GM10248 (cell line): ENCODE measurements at regions not wholly inside any gene's neighbourhood (a gene's known extent, or its start where the extent isn't known, plus 50 kb on each side); places are given as distances from the start of the nearest gene placed in this dataset.

ENCODE experiments used
- CTCF ChIA-PET: fragments of 300-600 bp; sonication (Branson Sonifier 250); formaldehyde crosslinking; extraction: SDS; loops from one replicate; lab custom pipeline; 2021; ENCODE audit warnings: antibody characterized with exemption; lab: Yijun Ruan, JAX
- POLR2A ChIA-PET: fragments of 350-650 bp; sonication (Branson Sonifier 250); formaldehyde crosslinking; extraction: SDS; loops from one replicate; lab custom pipeline; 2020; ENCODE audit warnings: antibody characterized with exemption; lab: Yijun Ruan, JAX
- DNase-seq: peaks from one replicate; pipeline ENCODE4 v3.0.0; 2012; ENCODE audit errors: extremely low spot score
- TF ChIP-seq, protein P1 (sequence below): IDR thresholded peaks from 2 replicates; pipeline ENCODE4 v1.5.1; 2012; ENCODE audit warnings: mild to moderate bottlenecking, low read depth; ENCODE audit errors: extremely low read depth, missing control alignments, control extremely low read depth

- TF ChIP-seq, protein P1, sequence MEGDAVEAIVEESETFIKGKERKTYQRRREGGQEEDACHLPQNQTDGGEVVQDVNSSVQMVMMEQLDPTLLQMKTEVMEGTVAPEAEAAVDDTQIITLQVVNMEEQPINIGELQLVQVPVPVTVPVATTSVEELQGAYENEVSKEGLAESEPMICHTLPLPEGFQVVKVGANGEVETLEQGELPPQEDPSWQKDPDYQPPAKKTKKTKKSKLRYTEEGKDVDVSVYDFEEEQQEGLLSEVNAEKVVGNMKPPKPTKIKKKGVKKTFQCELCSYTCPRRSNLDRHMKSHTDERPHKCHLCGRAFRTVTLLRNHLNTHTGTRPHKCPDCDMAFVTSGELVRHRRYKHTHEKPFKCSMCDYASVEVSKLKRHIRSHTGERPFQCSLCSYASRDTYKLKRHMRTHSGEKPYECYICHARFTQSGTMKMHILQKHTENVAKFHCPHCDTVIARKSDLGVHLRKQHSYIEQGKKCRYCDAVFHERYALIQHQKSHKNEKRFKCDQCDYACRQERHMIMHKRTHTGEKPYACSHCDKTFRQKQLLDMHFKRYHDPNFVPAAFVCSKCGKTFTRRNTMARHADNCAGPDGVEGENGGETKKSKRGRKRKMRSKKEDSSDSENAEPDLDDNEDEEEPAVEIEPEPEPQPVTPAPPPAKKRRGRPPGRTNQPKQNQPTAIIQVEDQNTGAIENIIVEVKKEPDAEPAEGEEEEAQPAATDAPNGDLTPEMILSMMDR, result no peak
- DNase-seq, result no peak
- POLR2A ChIA-PET, result no interaction called here
- CTCF ChIA-PET, result no interaction called here
These were observed 239.7 kb downstream of the HLX start for GRCh38 chr1:221118938-221119320.

DNA sequence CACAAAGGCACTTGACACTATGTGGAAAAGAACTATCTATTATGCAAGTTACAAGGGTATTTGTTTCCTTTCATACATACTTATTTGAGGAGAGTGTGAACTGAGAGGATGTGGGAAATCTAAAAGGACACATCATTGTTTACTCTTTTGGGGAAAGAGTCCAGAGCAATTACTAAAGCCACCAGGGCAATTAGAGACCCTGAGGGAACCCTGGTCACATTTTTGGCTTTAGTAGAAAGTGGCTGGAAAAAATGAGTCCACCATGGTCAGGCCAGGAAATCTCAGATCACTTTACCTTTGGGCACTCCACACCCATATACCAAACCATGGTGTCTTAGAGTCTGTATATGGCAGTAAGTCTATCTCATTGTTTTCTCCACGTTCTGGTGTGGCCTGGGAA lies 243.3 kb downstream of the HLX start:
- ChIA-PET CTCF (interaction anchor here (0.8 to 1.3 kb wide), 2 partner anchors 17 to 24 kb away, joined by 3 to 4 read pairs; no protein-coding TSS in a partner anchor), POLR2A (no interaction called here)
- TF ChIP-seq, protein P1, result no peak

GRCh38 chr1:221125976-221126375 lies 246.7 kb downstream of the HLX start:
- POLR2A ChIA-PET, result no interaction called here
- CTCF ChIA-PET, result interaction anchor here (1.6 to 1.8 kb wide), 3 partner anchors 28 to 133 kb away, joined by 4 to 5 read pairs (median 4); no protein-coding TSS in a partner anchor
- DNase-seq, result no peak
- TF ChIP-seq, protein P1, result no peak

More for the DNA sequence above, 243.3 kb downstream of the HLX start:
- no peak for DNase-seq

- no peak for DNase-seq
- TF ChIP-seq, protein P1, result no peak
- POLR2A ChIA-PET, result no interaction called here
- CTCF ChIA-PET, result interaction anchor here (0.8 kb wide), 1 partner anchor 39 kb away, joined by 3 read pairs; no protein-coding TSS in a partner anchor
These were observed 258.4 kb downstream of the HLX start for GRCh38 chr1:221137666-221138065.

DNA sequence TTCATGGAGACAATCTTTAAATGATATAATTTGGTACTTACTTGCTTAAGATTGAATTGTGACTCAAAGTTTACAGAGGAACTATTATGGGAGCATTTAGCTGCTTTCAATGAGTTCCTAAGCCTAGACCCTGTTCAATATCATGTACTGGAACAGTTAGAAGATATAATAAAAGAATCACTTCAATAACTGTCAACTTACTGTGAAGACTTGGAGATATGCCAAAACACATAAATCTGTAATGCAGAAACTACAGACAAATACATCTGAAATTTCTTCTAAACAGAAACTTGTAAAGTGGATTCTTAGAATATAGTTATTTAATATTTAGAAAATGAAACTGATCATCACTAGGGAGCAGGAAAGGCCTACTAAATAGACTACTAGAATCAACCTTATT lies 259.3 kb downstream of the HLX start:
- TF ChIP-seq, protein P1, result no peak
- CTCF ChIA-PET, result no interaction called here
- POLR2A ChIA-PET, result no interaction called here

GRCh38 chr1:221139991-221140390 lies 260.7 kb downstream of the HLX start:
- ChIA-PET POLR2A (no interaction called here), CTCF (interaction anchor here (1.4 to 2.7 kb wide), 4 partner anchors 9 to 22 kb away, joined by 3 to 13 read pairs (median 4); no protein-coding TSS in a partner anchor)
- no peak for DNase-seq
- TF ChIP-seq, protein P1, result no peak

More for the DNA sequence above, 259.3 kb downstream of the HLX start:
- no peak for DNase-seq
